Keratinocyte (primary cell): ENCODE measurements at regions not wholly inside any gene's neighbourhood (a gene's known extent, or its start where the extent isn't known, plus 50 kb on each side); places are given as distances from the start of the nearest gene placed in this dataset.

Source experiments
- DNase-seq: peaks from one replicate; pipeline ENCODE4 v3.0.0-alpha.2; 2011; ENCODE audit warnings: low read depth, missing footprints, low spot score
- FAIRE-seq: peaks from 2 replicates; lab custom pipeline; 2011; peaks lifted over from hg19 to GRCh38; lab: Jason Lieb, UNC
- H2AFZ ChIP-seq: 2 replicates; pipeline ENCODE4 v1.6.0; 2012; ENCODE audit warnings: low read length, control low read depth, inconsistent platforms; ENCODE audit not compliant: control insufficient read depth
- H3K27ac ChIP-seq: 2 replicates; pipeline ENCODE4 v1.5.1; 2011; ENCODE audit warnings: low read length; ENCODE audit not compliant: control insufficient read depth, insufficient read depth
- H3K27me3 ChIP-seq: 3 replicates; pipeline ENCODE4 v1.6.0; 2011; ENCODE audit warnings: low read length; ENCODE audit not compliant: control insufficient read depth, insufficient read depth; ENCODE audit errors: extremely low read depth
- H3K36me3 ChIP-seq, 2 experiments: 2 replicates in 1 of 2; 3 replicates in 1 of 2; pipeline ENCODE4 v1.5.1; 2011; ENCODE audit warnings: low read length in 2 of 2, mild to moderate bottlenecking in 1 of 2; ENCODE audit not compliant: control insufficient read depth in 2 of 2, insufficient read depth in 2 of 2; ENCODE audit errors: extremely low read depth in 1 of 2
- H3K4me1 ChIP-seq: 3 replicates; pipeline ENCODE4 v1.5.1; 2011; ENCODE audit warnings: low read length; ENCODE audit not compliant: control insufficient read depth, insufficient read depth; ENCODE audit errors: extremely low read depth
- H3K4me2 ChIP-seq: 3 replicates; pipeline ENCODE4 v1.6.0; 2011; ENCODE audit warnings: low read depth, low read length; ENCODE audit not compliant: control insufficient read depth, insufficient read depth; ENCODE audit errors: extremely low read depth
- H3K4me3 ChIP-seq, 3 experiments: fragments of 200-600 bp in 1 of 3; sonication (generic) in 1 of 3; 2 replicates in 2 of 3; 3 replicates in 1 of 3; pipeline ENCODE4 v1.5.1; 2011 to 2016; ENCODE audit warnings: low read length in 3 of 3, mild to moderate bottlenecking in 3 of 3, control low read depth in 2 of 3, inconsistent platforms in 1 of 3, low read depth in 1 of 3, mixed read lengths in 1 of 3, mixed run types in 1 of 3, moderate library complexity in 1 of 3; ENCODE audit not compliant: control insufficient read depth in 2 of 3, insufficient read depth in 2 of 3; ENCODE audit errors: extremely low read depth in 1 of 3
- H3K79me2 ChIP-seq: 2 replicates; pipeline ENCODE4 v1.6.0; 2012; ENCODE audit warnings: low read length; ENCODE audit not compliant: control insufficient read depth, insufficient read depth
- H3K9ac ChIP-seq: 3 replicates; pipeline ENCODE4 v1.6.0; 2011; ENCODE audit warnings: low read length; ENCODE audit not compliant: control insufficient read depth, insufficient read depth; ENCODE audit errors: extremely low read depth
- H3K9me1 ChIP-seq: 3 replicates; pipeline ENCODE4 v1.6.0; 2011; ENCODE audit warnings: low read length; ENCODE audit not compliant: control insufficient read depth, insufficient read depth; ENCODE audit errors: extremely low read depth
- H3K9me3 ChIP-seq: 2 replicates; pipeline ENCODE4 v1.5.1; 2012; ENCODE audit warnings: low read depth, low read length; ENCODE audit not compliant: control insufficient read depth
- H4K20me1 ChIP-seq: 3 replicates; pipeline ENCODE4 v1.6.0; 2011; ENCODE audit warnings: low read length; ENCODE audit not compliant: control insufficient read depth, insufficient read depth; ENCODE audit errors: extremely low read depth
- EZH2 ChIP-seq: IDR thresholded peaks from one replicate; pipeline ENCODE4 v1.6.1; 2012; ENCODE audit warnings: inconsistent platforms, mild to moderate bottlenecking, low read length, moderate library complexity
- dilution Hi-C: fragments of 300-500 bp; cut with MboI; formaldehyde crosslinking; loops from one replicate; pipeline ENCODE4 v1.7.0; 2020; ENCODE audit warnings: low sequenced_read_pairs; ENCODE audit not compliant: extremely low pct_ligation_motif_present
- TF ChIP-seq, protein P1 (sequence below), 3 experiments: IDR thresholded peaks in 1 of 3; conservative IDR thresholded peaks in 1 of 3; optimal IDR thresholded peaks in 1 of 3; 2 replicates in 2 of 3; 3 replicates in 1 of 3; pipeline versions ENCODE3 to v1.5.1; 2011; ENCODE audit warnings: low read length in 3 of 3, mild to moderate bottlenecking in 3 of 3, moderate library complexity in 2 of 3, control low read depth in 1 of 3, inconsistent platforms in 1 of 3; ENCODE audit not compliant: insufficient read depth in 2 of 3; ENCODE audit errors: extremely low read depth in 1 of 3

DNA sequence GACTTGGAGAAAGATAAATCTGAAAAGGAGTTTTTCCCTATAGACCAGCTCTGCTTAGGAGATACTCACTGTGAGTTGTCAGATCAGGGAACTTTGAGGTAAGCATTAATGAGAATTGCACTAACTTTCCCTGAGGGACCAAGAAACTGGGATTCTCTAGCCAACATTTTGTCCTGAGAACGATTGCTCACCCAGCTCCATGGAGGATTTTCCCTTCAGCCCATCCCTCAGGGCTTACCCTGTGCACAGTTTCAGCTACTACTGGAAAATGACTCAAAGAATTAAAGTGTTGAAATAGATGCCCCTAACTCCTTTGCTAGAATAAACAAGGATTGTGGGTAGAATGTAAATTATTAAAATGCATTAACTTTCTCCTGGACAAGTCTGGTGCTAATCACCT lies 237.2 kb upstream of the IL12B start:
- no peak overlapping the region for H3K4me2 ChIP-seq
- no peaks in the 10 kb centered on the region for H3K27me3 ChIP-seq
- dilution Hi-C loops, result no loop called here
- FAIRE-seq (no peak), DNase-seq (no peak)
- no peaks in the 10 kb centered on the region for H3K9me1 ChIP-seq
- H3K36me3 ChIP-seq, result no peaks in the 10 kb centered on the region
- H3K79me2 ChIP-seq, result no peaks in the 10 kb centered on the region
- H3K27ac ChIP-seq, result no peak overlapping the region
- no peaks in the 10 kb centered on the region for H4K20me1 ChIP-seq
- TF ChIP-seq, protein P1, sequence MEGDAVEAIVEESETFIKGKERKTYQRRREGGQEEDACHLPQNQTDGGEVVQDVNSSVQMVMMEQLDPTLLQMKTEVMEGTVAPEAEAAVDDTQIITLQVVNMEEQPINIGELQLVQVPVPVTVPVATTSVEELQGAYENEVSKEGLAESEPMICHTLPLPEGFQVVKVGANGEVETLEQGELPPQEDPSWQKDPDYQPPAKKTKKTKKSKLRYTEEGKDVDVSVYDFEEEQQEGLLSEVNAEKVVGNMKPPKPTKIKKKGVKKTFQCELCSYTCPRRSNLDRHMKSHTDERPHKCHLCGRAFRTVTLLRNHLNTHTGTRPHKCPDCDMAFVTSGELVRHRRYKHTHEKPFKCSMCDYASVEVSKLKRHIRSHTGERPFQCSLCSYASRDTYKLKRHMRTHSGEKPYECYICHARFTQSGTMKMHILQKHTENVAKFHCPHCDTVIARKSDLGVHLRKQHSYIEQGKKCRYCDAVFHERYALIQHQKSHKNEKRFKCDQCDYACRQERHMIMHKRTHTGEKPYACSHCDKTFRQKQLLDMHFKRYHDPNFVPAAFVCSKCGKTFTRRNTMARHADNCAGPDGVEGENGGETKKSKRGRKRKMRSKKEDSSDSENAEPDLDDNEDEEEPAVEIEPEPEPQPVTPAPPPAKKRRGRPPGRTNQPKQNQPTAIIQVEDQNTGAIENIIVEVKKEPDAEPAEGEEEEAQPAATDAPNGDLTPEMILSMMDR (optimal IDR thresholded peaks at IDR 0.05 in 1 of 3, IDR thresholded peaks at IDR 0.05 in 1 of 3, conservative IDR thresholded peaks at IDR 0.05 in 1 of 3; ENCODE audit: extremely low read depth in 1 of 3, insufficient read depth in 2 of 3, low read length in 3 of 3), result no peak
- no peak for TF ChIP-seq EZH2
- H3K4me1 ChIP-seq, result no peaks in the 10 kb centered on the region
- no peaks in the 10 kb centered on the region for H3K9me3 ChIP-seq
- H2AFZ ChIP-seq, result no peak overlapping the region
- no peak overlapping the region for H3K4me3 ChIP-seq
- no peak overlapping the region for H3K9ac ChIP-seq

DNA sequence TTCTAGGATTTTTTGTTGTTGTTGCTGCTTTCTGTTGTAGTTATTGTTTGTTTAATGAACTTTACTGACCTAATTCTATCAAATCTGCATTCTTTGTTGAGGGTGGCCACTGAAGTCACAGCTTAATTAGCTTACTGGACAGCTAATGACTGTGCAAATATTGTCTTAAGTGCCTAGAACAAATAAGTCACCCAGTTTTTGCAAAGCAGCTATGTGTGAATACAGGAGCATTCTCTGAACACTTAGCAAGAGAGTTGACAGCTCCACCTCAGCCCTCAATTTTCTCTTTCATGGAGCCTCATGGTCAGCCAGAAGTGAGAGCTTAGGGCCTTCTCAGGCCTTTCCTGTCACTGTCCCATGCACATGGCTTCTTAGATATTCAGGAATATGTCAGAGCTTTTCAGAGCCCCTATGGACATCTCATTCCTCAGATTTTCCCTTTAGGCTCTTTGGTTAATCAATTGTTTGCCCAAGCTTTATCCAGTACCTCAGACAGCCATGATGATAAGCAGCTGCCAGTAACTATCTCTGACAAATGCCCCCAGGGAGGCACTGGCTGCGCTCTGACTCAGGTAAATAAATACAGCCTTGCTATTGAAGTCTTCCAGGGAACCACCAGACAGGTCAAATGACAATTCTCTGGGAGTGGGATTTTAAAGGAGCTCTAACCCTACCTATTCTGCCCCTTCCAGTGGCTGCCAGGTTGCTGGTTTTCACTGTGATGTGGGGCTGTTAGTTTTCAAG lies 241.4 kb upstream of the IL12B start:
- TF ChIP-seq, protein P1 (optimal IDR thresholded peaks at IDR 0.05 in 1 of 3, IDR thresholded peaks at IDR 0.05 in 1 of 3, conservative IDR thresholded peaks at IDR 0.05 in 1 of 3; ENCODE audit: extremely low read depth in 1 of 3, insufficient read depth in 2 of 3, low read length in 3 of 3), result no peak
- no peak for TF ChIP-seq EZH2
- no peak overlapping the region for H2AFZ ChIP-seq
- H3K36me3 ChIP-seq, result no peaks in the 10 kb centered on the region
- H3K27me3 ChIP-seq, result no peaks in the 10 kb centered on the region
- no peaks in the 10 kb centered on the region for H3K4me1 ChIP-seq
- no peak overlapping the region for H3K4me2 ChIP-seq
- no peak overlapping the region for H3K4me3 ChIP-seq
- no peaks in the 10 kb centered on the region for H3K9me1 ChIP-seq
- H3K9me3 ChIP-seq, result no peaks in the 10 kb centered on the region
- H3K9ac ChIP-seq, result no peak overlapping the region
- H3K27ac ChIP-seq, result no peak overlapping the region
- FAIRE-seq, result no peak
- dilution Hi-C loops, result no loop called here
- no peaks in the 10 kb centered on the region for H4K20me1 ChIP-seq
- H3K79me2 ChIP-seq, result no peaks in the 10 kb centered on the region
- DNase-seq, result no peak
